ENCODE measurements at regions not wholly inside any gene's neighbourhood (a gene's known extent, or its start where the extent isn't known, plus 50 kb on each side); places are given as distances from the start of the nearest gene placed in this dataset.

- TF ChIP-seq, protein P1, sequence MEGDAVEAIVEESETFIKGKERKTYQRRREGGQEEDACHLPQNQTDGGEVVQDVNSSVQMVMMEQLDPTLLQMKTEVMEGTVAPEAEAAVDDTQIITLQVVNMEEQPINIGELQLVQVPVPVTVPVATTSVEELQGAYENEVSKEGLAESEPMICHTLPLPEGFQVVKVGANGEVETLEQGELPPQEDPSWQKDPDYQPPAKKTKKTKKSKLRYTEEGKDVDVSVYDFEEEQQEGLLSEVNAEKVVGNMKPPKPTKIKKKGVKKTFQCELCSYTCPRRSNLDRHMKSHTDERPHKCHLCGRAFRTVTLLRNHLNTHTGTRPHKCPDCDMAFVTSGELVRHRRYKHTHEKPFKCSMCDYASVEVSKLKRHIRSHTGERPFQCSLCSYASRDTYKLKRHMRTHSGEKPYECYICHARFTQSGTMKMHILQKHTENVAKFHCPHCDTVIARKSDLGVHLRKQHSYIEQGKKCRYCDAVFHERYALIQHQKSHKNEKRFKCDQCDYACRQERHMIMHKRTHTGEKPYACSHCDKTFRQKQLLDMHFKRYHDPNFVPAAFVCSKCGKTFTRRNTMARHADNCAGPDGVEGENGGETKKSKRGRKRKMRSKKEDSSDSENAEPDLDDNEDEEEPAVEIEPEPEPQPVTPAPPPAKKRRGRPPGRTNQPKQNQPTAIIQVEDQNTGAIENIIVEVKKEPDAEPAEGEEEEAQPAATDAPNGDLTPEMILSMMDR (IDR thresholded peaks at IDR 0.05; ENCODE audit: low read depth, low read length), result no peak
- TF ChIP-seq MYC (IDR thresholded peaks at IDR 0.05; ENCODE audit: low read depth, low read length), result no peak
- TF ChIP-seq POLR2A (IDR thresholded peaks at IDR 0.05; ENCODE audit: extremely low read depth, insufficient read length), result no peak
These were observed 133.6 kb upstream of the JUN start for GRCh38 chr1:58917436-58917835.

All from NB4 (cell line).